Hepatocyte (in vitro differentiated cells): ENCODE measurements at regions not wholly inside any gene's neighbourhood (a gene's known extent, or its start where the extent isn't known, plus 50 kb on each side); places are given as distances from the start of the nearest gene placed in this dataset.

Experiments used
- DNase-seq: peaks from one replicate; pipeline ENCODE4 v3.0.0-alpha.2; 2016; ENCODE audit warnings: low spot score
- H2AFZ ChIP-seq: fragments of 200-600 bp; sonication (generic); 2 replicates; pipeline ENCODE4 v1.6.0; 2016; ENCODE audit warnings: antibody characterized with exemption, mild to moderate bottlenecking
- H3K27ac ChIP-seq: fragments of 200-600 bp; sonication (generic); 2 replicates; pipeline ENCODE4 v1.5.1; 2016; ENCODE audit warnings: mild to moderate bottlenecking
- H3K27me3 ChIP-seq: fragments of 200-600 bp; sonication (generic); 2 replicates; pipeline ENCODE4 v1.6.1; 2016
- H3K36me3 ChIP-seq: fragments of 200-600 bp; sonication (generic); replicated peaks from 2 replicates; pipeline ENCODE4 v1.5.1; 2016; ENCODE audit warnings: low read depth; ENCODE audit not compliant: insufficient read depth
- H3K4me1 ChIP-seq: fragments of 200-600 bp; sonication (generic); 2 replicates; pipeline ENCODE4 v1.5.1; 2016; ENCODE audit warnings: mild to moderate bottlenecking, moderate library complexity; ENCODE audit not compliant: insufficient read depth
- H3K4me2 ChIP-seq: fragments of 200-600 bp; sonication (generic); 2 replicates; pipeline ENCODE4 v1.6.0; 2016
- H3K4me3 ChIP-seq: fragments of 200-600 bp; sonication (generic); 2 replicates; pipeline ENCODE4 v1.5.1; 2016; ENCODE audit warnings: mild to moderate bottlenecking
- H3K79me2 ChIP-seq: fragments of 200-600 bp; sonication (generic); 2 replicates; pipeline ENCODE4 v1.6.0; 2017; ENCODE audit warnings: mild to moderate bottlenecking
- H3K9me2 ChIP-seq: fragments of 200-600 bp; sonication (generic); replicated peaks from 2 replicates; pipeline ENCODE4 v1.6.0; 2017; ENCODE audit warnings: mild to moderate bottlenecking; ENCODE audit not compliant: insufficient read depth
- H3K9me3 ChIP-seq: fragments of 200-600 bp; sonication (generic); 2 replicates; pipeline ENCODE4 v1.5.1; 2016; ENCODE audit warnings: low read depth, mild to moderate bottlenecking
- H4K20me1 ChIP-seq: fragments of 200-600 bp; sonication (generic); 2 replicates; pipeline ENCODE4 v1.6.0; 2016; ENCODE audit warnings: mild to moderate bottlenecking; ENCODE audit not compliant: insufficient read depth, poor library complexity, severe bottlenecking
- EZH2 ChIP-seq: fragments of 200-600 bp; sonication (generic); IDR thresholded peaks from 2 replicates; pipeline ENCODE4 v1.6.1; 2016; ENCODE audit warnings: antibody characterized with exemption, mild to moderate bottlenecking, borderline replicate concordance
- EZH2phosphoT487 ChIP-seq: fragments of 200-600 bp; sonication (generic); IDR thresholded peaks from one replicate; pipeline ENCODE4 v1.6.1; 2018; ENCODE audit warnings: antibody characterized with exemption, mild to moderate bottlenecking, low read depth, moderate library complexity; ENCODE audit not compliant: unreplicated experiment, severe bottlenecking
- WGBS: methylation state at CpG from one replicate; pipeline ENCODE4 v1.1.6; 2016; ENCODE audit warnings: low lambda C conversion rate; ENCODE audit errors: missing lambda C conversion rate; 5-methylcytosine and 5-hydroxymethylcytosine counted together
- TF ChIP-seq, protein P1 (sequence below): fragments of 200-600 bp; sonication (generic); IDR thresholded peaks from 2 replicates; pipeline ENCODE4 v1.5.1; 2016; ENCODE audit warnings: antibody characterized with exemption, mild to moderate bottlenecking; ENCODE audit not compliant: poor library complexity

DNA sequence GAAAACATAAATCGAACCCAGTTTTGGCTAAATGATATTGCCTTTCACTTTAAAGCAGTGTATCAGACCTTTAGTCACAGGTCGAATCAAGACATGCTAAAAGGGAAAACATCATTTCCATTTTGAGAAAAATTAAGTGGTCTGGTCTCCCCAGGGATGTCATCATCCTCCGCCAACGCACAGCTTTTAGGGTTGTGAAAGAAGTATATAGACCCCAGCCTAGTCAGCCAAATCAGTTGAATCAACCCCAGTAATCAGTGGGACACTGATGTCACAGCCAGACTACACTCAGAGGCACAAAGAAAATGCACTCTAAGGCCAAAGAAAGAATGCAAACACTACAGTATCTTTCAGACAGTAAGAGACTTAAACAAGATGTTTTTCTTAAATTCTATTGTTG lies 187.4 kb downstream of the ZIC4 start:
- no peak for TF ChIP-seq EZH2phosphoT487
- TF ChIP-seq, protein P1, sequence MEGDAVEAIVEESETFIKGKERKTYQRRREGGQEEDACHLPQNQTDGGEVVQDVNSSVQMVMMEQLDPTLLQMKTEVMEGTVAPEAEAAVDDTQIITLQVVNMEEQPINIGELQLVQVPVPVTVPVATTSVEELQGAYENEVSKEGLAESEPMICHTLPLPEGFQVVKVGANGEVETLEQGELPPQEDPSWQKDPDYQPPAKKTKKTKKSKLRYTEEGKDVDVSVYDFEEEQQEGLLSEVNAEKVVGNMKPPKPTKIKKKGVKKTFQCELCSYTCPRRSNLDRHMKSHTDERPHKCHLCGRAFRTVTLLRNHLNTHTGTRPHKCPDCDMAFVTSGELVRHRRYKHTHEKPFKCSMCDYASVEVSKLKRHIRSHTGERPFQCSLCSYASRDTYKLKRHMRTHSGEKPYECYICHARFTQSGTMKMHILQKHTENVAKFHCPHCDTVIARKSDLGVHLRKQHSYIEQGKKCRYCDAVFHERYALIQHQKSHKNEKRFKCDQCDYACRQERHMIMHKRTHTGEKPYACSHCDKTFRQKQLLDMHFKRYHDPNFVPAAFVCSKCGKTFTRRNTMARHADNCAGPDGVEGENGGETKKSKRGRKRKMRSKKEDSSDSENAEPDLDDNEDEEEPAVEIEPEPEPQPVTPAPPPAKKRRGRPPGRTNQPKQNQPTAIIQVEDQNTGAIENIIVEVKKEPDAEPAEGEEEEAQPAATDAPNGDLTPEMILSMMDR: no peak
- no peak for TF ChIP-seq EZH2
- Histone ChIP-seq H3K79me2 (no peaks in the 10 kb centered on the region), H3K9me2 (no peaks in the 10 kb centered on the region), H3K27ac (no peak overlapping the region), H3K9me3 (no peaks in the 10 kb centered on the region), H3K4me2 (no peak overlapping the region), H4K20me1 (no peaks in the 10 kb centered on the region), H3K27me3 (no peaks in the 10 kb centered on the region), H3K4me3 (no peak overlapping the region), H2AFZ (no peak overlapping the region), H3K36me3 (no peaks in the 10 kb centered on the region), H3K4me1 (no peaks in the 10 kb centered on the region)
- DNase-seq: no peak
- WGBS: 91% methylated on average over 4 of the region's 4 CpGs

DNA sequence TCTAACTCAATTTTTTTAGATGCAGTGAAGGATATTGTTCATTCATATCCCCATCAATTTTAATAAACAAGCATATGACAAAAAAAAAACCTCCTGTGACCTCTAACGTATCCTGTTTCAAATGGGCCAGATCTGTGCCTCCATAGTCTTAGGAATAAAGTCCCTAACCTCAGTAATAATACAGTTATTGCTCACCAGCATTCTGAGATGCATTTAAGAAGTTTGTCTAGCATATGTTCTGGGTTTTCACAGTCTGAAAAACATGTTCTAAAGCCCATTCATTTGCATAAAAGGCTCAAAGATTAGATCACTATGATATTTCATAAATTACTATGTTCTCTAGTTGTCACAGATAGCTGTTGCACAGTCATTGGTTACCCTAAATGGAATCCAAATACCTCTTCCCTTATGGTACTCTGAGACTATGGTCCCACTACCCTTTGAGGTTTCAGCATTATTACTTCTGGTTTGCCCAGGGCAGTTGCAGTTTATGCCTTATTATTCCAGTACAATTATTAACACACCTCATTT lies 190.1 kb downstream of the ZIC4 start:
- Histone ChIP-seq H3K27me3 (no peaks in the 10 kb centered on the region), H3K27ac (no peak overlapping the region)
- 75% methylated on average over 1 of the region's 1 CpG for WGBS

DNA sequence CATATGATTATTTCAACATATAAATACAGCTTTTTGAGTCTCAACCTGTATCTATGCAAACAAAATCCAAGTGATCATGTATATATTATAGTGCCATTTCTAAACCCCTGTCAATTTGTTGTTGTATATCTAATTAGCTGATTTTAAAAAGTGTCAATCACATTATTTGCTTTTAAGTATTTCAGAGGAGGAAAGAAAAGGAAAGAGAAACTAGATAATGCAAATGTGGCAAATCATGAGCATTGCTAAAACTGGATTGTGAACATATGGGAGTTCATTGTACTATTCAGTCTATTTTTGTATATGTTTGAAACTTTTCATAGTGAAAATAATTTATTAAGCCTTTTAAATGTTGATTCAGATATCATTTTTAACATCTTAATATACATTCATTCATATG lies 190.7 kb downstream of the ZIC4 start:
- no peaks in the 10 kb centered on the region for H4K20me1 ChIP-seq

More for the DNA sequence above, 190.1 kb downstream of the ZIC4 start:
- no peak overlapping the region for H3K4me3 ChIP-seq
- H3K79me2 ChIP-seq: no peaks in the 10 kb centered on the region
- no peaks in the 10 kb centered on the region for H3K4me1 ChIP-seq
- no peak for DNase-seq
- H3K4me2 ChIP-seq: no peak overlapping the region
- no peak overlapping the region for H2AFZ ChIP-seq
- no peaks in the 10 kb centered on the region for H3K9me2 ChIP-seq
- TF ChIP-seq EZH2 (no peak), EZH2phosphoT487 (no peak)
- TF ChIP-seq, protein P1: no peak
- no peaks in the 10 kb centered on the region for H3K9me3 ChIP-seq
- H3K36me3 ChIP-seq: no peaks in the 10 kb centered on the region
- no peaks in the 10 kb centered on the region for H4K20me1 ChIP-seq

DNA sequence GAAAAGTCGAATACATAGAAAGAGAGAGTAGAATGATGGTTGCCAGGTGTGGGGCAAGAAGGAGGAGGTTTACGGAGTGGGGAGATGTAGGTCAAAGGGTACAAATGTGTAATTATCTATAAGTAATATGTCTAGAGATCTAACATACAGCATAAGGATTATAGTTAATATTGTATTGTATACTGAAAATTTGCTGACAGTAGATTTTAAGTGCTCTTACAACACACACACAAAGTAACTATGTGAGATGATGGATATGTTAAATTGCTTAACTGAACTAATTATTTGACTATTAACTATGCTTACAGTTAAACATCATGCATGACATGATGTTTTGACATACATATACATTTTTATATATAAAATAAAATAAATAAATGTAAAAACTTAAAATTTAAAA lies 192.7 kb downstream of the ZIC4 start:
- no peaks in the 10 kb centered on the region for H3K9me2 ChIP-seq
- no peak overlapping the region for H3K4me2 ChIP-seq
- H3K27me3 ChIP-seq: no peaks in the 10 kb centered on the region
- TF ChIP-seq, protein P1: no peak
- TF ChIP-seq EZH2phosphoT487 (no peak), EZH2 (no peak)
- H3K36me3 ChIP-seq: no peaks in the 10 kb centered on the region
- no peaks in the 10 kb centered on the region for H4K20me1 ChIP-seq
- WGBS: 96% methylated on average over 2 of the region's 2 CpGs
- H2AFZ ChIP-seq: no peak overlapping the region
- no peaks in the 10 kb centered on the region for H3K4me1 ChIP-seq
- no peak for DNase-seq
- no peak overlapping the region for H3K27ac ChIP-seq
- H3K4me3 ChIP-seq: no peak overlapping the region
- no peaks in the 10 kb centered on the region for H3K9me3 ChIP-seq
- no peaks in the 10 kb centered on the region for H3K79me2 ChIP-seq

More for the DNA sequence above, 190.7 kb downstream of the ZIC4 start:
- DNase-seq: no peak
- Histone ChIP-seq H3K36me3 (no peaks in the 10 kb centered on the region), H3K27me3 (no peaks in the 10 kb centered on the region), H3K79me2 (no peaks in the 10 kb centered on the region), H3K9me3 (no peaks in the 10 kb centered on the region), H3K9me2 (no peaks in the 10 kb centered on the region), H3K4me3 (no peak overlapping the region), H3K4me2 (no peak overlapping the region), H2AFZ (no peak overlapping the region), H3K27ac (no peak overlapping the region), H3K4me1 (no peaks in the 10 kb centered on the region)
- no peak for TF ChIP-seq EZH2
